ENCODE measurements at regions not wholly inside any gene's neighbourhood (a gene's known extent, or its start where the extent isn't known, plus 50 kb on each side); places are given as distances from the start of the nearest gene placed in this dataset.

- TF ChIP-seq EZH2 (IDR thresholded peaks at IDR 0.05): no peak
- TF ChIP-seq CTCF (IDR thresholded peaks at IDR 0.05): no peak
Measured at GRCh38 chr2:115303-115702, 69.0 kb upstream of the FAM110C start.
